Left renal cortex interstitium (tissue), 4 donors: ENCODE measurements at regions not wholly inside any gene's neighbourhood (a gene's known extent, or its start where the extent isn't known, plus 50 kb on each side); places are given as distances from the start of the nearest gene placed in this dataset.
"Not testable (repeated sequence)": the region's sequence is repeated elsewhere in the genome, so short reads cannot be mapped to it uniquely, and the experiment has no call there.

Source experiments
- DNase-seq, 4 donors: peaks; one replicate each; pipeline ENCODE4 v3.0.0-alpha.2; 2013; ENCODE audit warnings: low read depth in 4 of 4, low spot score in 2 of 4, missing footprints in 1 of 4

DNA sequence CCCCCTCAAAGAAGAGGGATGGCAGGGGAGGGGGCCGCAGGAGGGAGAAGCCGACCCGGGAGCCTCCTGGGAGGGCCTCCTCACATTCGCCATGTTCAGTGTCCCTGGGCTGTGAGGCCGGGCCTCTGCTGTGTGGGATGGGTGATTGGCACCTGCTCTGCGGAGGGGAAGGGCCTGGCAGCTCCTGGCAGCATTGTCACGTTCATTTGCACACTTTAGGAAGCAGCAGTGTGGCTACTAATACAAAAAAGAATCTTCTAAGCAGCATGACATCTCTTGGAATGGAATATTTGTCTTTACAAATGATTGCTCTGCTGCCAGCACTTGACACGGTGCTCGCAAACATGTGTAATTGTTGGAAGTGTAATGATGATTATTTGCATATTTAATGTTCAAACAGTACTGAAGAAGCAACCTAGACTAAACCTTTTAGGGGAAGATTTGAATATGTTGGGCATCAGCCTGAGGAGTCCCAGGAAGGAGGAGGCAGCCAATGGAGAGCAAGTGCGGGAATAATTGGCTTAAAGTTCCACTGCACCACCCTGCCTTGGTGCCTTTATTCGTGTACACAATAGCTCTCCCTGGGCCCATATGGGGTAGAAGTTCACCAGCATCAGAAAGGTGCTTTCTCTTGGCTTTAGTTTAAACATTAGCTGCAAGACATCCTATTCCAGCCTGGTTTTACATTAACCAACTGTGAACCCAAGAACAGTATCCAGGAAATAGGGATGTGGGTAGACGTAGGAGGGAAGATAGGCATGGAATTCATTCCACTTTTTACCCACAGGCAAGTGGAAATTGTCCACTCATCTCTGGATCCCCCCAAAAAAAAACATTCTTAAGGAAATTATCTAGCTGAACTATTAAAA lies 404.9 kb downstream of the TMEM182 start:
- DNase-seq = peak in 1 of 4 donors; percentile 19

GRCh38 chr2:103167599-103167998 lies 405.8 kb downstream of the TMEM182 start:
- no peak for DNase-seq

DNA sequence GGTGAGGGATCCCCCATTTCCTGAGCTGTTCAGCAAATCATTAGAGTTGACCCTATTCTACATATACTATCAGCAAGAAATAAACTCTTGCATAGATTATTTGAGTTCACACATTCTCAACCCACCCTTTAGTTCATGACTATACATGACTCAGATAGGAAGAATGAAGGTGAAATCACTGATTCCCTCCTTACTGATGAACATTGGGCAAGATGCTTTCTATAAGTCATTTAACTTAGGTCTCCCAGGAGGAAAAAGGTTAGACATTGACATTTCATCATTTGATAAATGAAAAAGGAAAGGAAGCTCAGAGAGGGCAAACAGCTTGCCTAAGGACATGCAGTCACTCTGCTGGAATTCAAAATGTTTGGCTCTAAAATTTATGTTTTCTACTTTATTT lies 408.0 kb downstream of the TMEM182 start:
- DNase-seq = no peak

DNA sequence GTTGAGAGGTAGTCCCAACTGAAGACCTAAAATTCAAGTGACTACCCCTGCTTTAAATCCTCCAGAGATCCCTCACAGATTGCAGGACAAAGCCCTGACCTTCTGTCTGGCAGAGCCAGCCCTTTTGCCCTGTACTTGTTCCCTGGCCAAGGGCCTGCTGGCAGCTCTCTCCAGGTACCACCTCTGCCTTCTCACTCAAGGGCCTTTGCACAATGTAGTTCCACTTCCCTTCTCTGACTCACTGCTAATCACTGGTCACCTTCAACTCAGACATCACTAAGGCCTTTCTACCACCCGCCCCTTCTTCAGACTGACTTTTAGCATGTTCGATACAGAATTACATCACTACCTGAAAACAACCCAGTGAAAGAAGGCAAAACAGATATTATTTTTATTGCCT lies 411.0 kb downstream of the TMEM182 start:
- no peak for DNase-seq

DNA sequence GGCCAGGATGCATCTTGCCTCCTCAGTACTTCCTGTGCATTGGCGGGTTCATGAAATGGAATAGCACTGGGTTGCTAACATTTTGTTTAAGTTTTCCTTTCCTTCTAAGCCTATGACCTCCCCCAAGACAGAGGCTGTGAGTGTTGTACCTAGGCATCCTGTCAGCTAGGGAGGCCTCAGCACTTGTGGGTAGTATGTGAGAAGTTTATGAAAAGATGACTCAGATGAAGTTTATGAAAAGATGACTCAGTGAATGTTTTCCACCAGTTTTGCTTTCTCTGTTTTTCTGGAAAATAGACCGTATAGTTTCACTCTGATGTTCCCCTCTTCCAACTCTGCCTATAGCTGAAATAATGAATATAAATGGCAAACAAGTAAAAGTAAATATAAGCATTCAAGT lies 412.9 kb downstream of the TMEM182 start:
- DNase-seq = no peak

GRCh38 chr2:103176294-103176915 lies 414.6 kb downstream of the TMEM182 start:
- DNase-seq = no peak

DNA sequence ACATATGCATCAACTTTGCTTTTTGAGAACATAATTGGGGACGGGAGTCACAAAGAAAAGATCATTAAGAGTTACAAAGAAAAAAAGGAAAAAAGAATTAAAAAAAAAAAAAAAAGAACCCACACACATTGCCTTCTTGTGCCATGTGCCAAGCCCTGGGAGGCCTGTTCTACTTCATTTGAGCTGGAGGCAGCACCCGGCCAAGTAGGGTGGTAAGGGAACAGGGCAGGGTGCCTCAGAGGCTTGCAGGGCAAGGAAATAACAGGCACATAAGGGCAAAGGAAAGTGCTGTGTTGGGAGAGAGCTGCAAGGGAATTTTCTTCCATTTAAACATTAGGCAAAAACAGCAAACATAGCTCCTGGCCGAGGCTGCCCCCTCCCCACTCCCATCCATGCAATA lies 418.0 kb downstream of the TMEM182 start:
- no peak for DNase-seq

GRCh38 chr2:103183061-103183460 lies 421.2 kb downstream of the TMEM182 start:
- DNase-seq = no peak

- DNase-seq = no peak
These were observed 435.0 kb downstream of the TMEM182 start for GRCh38 chr2:103196802-103197201.

- DNase-seq = not testable (repeated sequence)
These were observed 438.9 kb downstream of the TMEM182 start for GRCh38 chr2:103200774-103201173.

DNA sequence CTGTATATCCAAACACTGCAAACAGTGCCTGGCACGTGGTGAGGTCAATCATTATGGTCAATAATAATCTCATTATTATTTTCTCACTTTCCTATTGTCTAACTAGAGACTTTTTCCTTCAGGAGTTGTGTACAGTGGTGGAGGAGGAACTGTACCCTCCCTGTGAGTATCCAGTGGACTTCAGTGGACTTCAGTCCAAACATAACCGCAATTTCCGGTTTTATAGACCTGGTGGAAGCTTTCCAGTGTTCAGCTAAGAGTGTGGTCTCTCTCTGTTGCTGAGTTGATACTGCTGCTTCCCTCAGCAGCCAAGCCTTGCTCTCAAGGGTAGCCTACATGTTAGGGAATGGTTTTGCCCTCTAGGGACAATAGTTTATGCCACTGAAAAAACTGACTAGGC lies 447.1 kb downstream of the TMEM182 start:
- no peak for DNase-seq

GRCh38 chr2:103213028-103213542 lies 451.3 kb downstream of the TMEM182 start:
- no peak for DNase-seq

DNA sequence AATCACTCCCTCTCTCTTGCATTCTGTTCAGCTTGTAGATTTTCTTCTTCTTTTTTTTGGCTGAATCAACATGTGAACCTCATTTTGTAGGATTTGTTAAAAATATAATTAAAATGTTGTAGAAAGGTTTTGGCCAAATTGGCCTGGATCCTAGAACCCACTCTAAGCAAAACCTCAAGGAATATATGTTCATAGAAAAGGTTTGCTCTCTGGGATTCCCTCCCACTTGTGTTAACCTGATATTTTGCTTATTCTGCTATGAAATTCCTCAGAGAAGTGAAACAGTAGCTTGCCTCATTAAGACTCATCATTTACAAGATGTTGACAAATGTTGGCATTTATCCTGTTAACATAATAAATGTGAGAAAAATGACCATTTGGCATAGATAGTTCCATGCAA lies 456.7 kb downstream of the TMEM182 start:
- no peak for DNase-seq

GRCh38 chr2:103219398-103219797 lies 457.6 kb downstream of the TMEM182 start:
- no peak for DNase-seq

- DNase-seq = no peak
These were observed 461.1 kb downstream of the TMEM182 start for GRCh38 chr2:103222969-103223368.

DNA sequence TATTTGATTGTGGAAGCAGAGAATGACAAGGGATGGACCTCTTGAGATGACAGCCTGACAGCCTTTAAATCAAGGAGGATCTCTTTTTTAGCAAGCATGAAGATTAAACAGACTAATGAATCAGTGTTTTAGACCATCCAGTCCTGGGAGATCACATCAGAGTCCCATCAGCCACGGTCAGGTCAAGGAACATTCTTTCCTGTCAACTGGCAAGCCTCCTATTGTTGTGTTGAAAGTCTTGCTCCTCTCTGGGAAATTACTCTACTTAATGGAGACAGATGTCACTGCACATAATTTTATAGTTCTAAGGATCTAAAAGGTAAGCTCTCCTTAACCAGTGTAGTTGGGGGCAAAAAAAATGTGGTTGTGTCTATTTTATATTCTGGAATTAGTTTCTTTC lies 469.0 kb downstream of the TMEM182 start:
- DNase-seq = no peak

GRCh38 chr2:103232865-103233264 lies 471.0 kb downstream of the TMEM182 start:
- DNase-seq = no peak

DNA sequence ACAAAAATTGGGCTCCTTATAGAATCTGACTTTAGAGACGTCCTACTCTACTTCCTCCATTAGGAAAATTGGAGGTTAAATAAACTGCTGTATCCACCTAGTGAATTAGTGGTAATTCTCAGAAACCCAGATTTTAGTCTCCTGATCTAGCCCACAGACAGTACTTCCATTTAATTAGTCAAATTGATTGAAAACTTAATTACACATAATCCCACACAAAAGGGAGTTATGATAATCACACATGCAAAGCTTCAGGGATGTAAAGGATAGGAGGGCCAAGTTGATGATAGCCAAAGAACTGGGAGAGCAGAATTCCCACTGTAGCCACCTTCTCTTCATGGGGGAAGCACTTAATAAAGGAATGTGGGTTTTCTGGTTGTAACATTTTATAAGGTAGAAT lies 471.9 kb downstream of the TMEM182 start:
- DNase-seq = no peak

- DNase-seq = no peak
These were observed 473.5 kb downstream of the TMEM182 start for GRCh38 chr2:103235283-103235682.

- DNase-seq = no peak
These were observed 487.6 kb downstream of the TMEM182 start for GRCh38 chr2:103249462-103249861.

GRCh38 chr2:103252781-103253180 lies 490.9 kb downstream of the TMEM182 start:
- DNase-seq = no peak

- DNase-seq = no peak
These were observed 492.8 kb downstream of the TMEM182 start for GRCh38 chr2:103254611-103255010.
